IgD-negative memory B cell (primary cell): ENCODE measurements at regions not wholly inside any gene's neighbourhood (a gene's known extent, or its start where the extent isn't known, plus 50 kb on each side); places are given as distances from the start of the nearest gene placed in this dataset.

Experiments
- H3K27ac Mint-ChIP-seq, 3 donors: one replicate each; pipeline ENCODE4 v1.8.0; 2020 to 2022; ENCODE audit warnings: mild to moderate bottlenecking in 3 of 3, mixed read lengths in 3 of 3, moderate library complexity in 1 of 3
- H3K27me3 Mint-ChIP-seq: one replicate; pipeline ENCODE4 v1.8.0; 2021; ENCODE audit warnings: mixed read lengths
- H3K36me3 Mint-ChIP-seq: one replicate; pipeline ENCODE4 v1.8.0; 2020; ENCODE audit warnings: mild to moderate bottlenecking, mixed read lengths
- H3K4me1 Mint-ChIP-seq, 3 donors: one replicate each; pipeline ENCODE4 v1.8.0; 2020 to 2022; ENCODE audit warnings: mixed read lengths in 3 of 3, mild to moderate bottlenecking in 1 of 3
- H3K4me3 Mint-ChIP-seq, 4 donors: one replicate each; pipeline ENCODE4 v1.8.0; 2020 to 2022; ENCODE audit warnings: mild to moderate bottlenecking in 4 of 4, mixed read lengths in 4 of 4, moderate library complexity in 3 of 4
- H3K9me3 Mint-ChIP-seq, 3 donors: one replicate each; pipeline ENCODE4 v1.8.0; 2020 to 2021; ENCODE audit warnings: mixed read lengths in 3 of 3, mild to moderate bottlenecking in 1 of 3

- no peaks in the 10 kb centered on the region for H3K4me1 Mint-ChIP-seq
- no peak overlapping the region for H3K27ac Mint-ChIP-seq
- H3K4me3 Mint-ChIP-seq, result no peak overlapping the region
- peaks cover 3% of the 10 kb centered on the region for H3K27me3 Mint-ChIP-seq
- peaks cover 2% of the 10 kb centered on the region for H3K36me3 Mint-ChIP-seq
- H3K9me3 Mint-ChIP-seq, result peaks cover 0 to 2% (median 0%) of the 10 kb centered on the region in 3 donors
Observed at GRCh38 chr9:91134608-91135007, 227.1 kb downstream of the AUH start.

GRCh38 chr9:91137391-91137790, 224.3 kb downstream of the AUH start:
- no peaks in the 10 kb centered on the region for H3K4me1 Mint-ChIP-seq
- H3K27me3 Mint-ChIP-seq, result no peaks in the 10 kb centered on the region
- H3K36me3 Mint-ChIP-seq, result peaks cover 2% of the 10 kb centered on the region
- H3K27ac Mint-ChIP-seq, result no peak overlapping the region
- peaks cover 0 to 3% (median 2%) of the 10 kb centered on the region in 3 donors for H3K9me3 Mint-ChIP-seq
- H3K4me3 Mint-ChIP-seq, result no peak overlapping the region

DNA sequence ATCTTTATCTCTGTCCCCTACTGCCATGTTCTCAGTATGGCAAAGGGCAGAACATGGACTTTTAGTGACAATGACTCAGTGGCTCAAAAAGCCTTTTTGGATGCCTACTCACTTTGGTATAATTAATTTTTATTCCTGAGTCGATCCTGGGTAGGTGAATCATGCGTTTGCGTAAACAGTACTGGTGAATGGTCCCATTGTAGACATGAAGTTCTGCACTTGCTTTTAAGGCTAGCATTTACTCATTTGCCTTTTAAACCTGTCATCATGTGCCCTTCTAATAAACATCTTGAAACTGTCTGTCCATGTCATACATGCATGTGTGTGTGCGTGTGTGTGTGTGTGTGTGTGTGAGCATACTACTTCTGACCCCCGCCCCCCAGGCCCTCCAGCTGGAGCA, 223.0 kb downstream of the AUH start:
- peaks cover 0 to 3% (median 2%) of the 10 kb centered on the region in 3 donors for H3K9me3 Mint-ChIP-seq
- H3K36me3 Mint-ChIP-seq, result peaks cover 2% of the 10 kb centered on the region
- H3K27ac Mint-ChIP-seq, result no peak overlapping the region
- no peaks in the 10 kb centered on the region for H3K4me1 Mint-ChIP-seq
- no peaks in the 10 kb centered on the region for H3K27me3 Mint-ChIP-seq
- no peak overlapping the region for H3K4me3 Mint-ChIP-seq

DNA sequence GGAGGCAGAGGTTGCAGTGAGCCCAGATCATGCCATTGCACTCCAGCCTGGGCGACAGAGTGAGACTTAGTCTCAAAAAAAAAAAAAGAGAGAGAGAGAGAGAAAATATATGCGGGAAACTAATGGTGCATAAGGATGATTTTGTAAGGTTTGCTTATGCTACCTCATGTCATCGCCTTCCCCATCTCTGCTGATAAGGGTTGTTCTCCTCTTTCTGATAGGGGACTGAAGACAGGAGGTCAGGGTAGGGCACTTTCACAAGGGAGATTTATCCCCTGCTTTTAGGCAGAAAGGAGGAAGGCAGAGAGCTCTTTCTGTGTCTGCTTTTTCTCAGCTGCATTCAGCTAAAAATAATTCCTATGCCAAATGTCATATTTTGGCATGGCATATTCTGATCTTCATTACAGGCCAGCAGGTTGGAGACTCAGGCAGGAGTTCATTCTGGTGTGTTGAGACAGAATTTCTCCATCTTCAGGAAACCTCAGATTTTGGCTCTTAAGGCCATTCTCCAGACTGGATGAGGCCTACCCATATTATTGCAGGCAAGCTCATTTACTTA, 220.2 kb downstream of the AUH start:
- H3K27me3 Mint-ChIP-seq, result no peaks in the 10 kb centered on the region
- peaks cover 0 to 4% (median 0%) of the 10 kb centered on the region in 3 donors for H3K4me1 Mint-ChIP-seq
- peaks cover 0 to 3% (median 2%) of the 10 kb centered on the region in 3 donors for H3K9me3 Mint-ChIP-seq
- no peaks in the 10 kb centered on the region for H3K36me3 Mint-ChIP-seq
- H3K27ac Mint-ChIP-seq, result peak overlapping the region in 1 of 3 donors; percentile 83
- H3K4me3 Mint-ChIP-seq, result no peak overlapping the region

DNA sequence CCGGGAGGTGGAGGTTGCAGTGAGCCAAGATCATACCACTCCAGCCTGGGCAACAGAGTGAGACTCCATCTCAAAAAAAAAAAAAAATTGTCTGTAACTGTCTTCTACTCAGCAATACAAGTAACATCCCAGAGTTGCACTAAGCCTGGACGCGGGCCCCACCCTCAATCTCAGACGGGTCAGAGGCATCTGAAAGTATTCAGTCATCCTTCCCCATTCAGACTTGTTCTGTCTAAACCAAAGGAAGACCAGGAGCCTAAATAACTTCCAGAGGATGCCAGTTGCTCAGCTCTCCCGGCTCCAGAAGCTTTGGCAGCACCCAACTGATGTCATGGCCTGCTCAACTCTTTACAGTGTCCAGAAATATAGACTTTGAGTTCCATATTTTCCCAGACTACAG, 218.6 kb downstream of the AUH start:
- H3K9me3 Mint-ChIP-seq, result peaks cover 0 to 3% (median 0%) of the 10 kb centered on the region in 3 donors
- H3K36me3 Mint-ChIP-seq, result no peaks in the 10 kb centered on the region
- no peak overlapping the region for H3K27ac Mint-ChIP-seq
- peaks cover 12 to 19% (median 14%) of the 10 kb centered on the region in 3 donors for H3K4me1 Mint-ChIP-seq
- H3K4me3 Mint-ChIP-seq, result no peak overlapping the region
- peaks cover 4% of the 10 kb centered on the region for H3K27me3 Mint-ChIP-seq

DNA sequence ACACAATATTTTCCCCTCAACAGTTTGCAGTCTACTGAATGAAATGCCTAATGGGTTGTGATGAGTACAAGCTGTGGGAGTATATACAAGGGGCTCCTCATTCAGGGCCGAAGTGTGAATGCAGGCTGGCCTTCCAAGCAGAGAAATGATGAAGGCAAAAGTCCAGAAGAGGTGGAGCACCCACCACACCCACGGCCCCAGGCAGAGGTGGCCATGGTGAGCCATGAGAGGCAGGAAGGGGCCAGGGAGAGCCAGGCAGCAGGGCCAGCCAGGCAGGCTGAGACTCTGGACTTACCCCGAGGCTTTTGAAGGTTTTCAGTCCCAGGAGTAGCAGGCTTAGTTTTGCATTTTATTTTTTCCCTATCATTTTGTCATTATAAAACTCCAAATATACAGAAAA, 218.1 kb downstream of the AUH start:
- H3K27ac Mint-ChIP-seq, result no peak overlapping the region

DNA sequence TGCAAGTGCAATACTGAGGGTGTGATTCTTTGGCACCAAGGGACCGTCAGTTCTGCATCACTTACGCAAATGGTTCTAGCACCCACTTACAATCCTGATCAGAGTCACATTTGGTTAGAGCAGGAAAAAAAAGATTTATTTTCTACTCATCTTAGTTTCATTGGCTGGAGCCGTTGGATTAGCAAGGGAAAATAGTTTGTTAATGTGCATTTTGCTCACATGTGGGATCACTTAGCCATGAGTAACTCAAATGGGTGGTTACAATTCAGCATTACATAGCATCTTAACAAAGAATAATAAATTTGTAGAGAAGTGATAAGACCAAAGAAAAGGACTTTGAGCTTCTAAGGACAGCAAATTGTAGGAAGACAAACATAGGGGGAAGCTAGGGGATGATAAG, 216.9 kb downstream of the AUH start:
- H3K36me3 Mint-ChIP-seq, result no peaks in the 10 kb centered on the region
- peaks cover 5% of the 10 kb centered on the region for H3K27me3 Mint-ChIP-seq
- peaks cover 0 to 3% (median 1%) of the 10 kb centered on the region in 3 donors for H3K9me3 Mint-ChIP-seq
- H3K4me3 Mint-ChIP-seq, result no peak overlapping the region
- no peak overlapping the region for H3K27ac Mint-ChIP-seq
- peaks cover 18 to 27% (median 26%) of the 10 kb centered on the region in 3 donors for H3K4me1 Mint-ChIP-seq

More for the DNA sequence above, 218.1 kb downstream of the AUH start:
- H3K27me3 Mint-ChIP-seq, result peaks cover 5% of the 10 kb centered on the region
- peaks cover 13 to 24% (median 19%) of the 10 kb centered on the region in 3 donors for H3K4me1 Mint-ChIP-seq
- H3K9me3 Mint-ChIP-seq, result peaks cover 0 to 3% (median 0%) of the 10 kb centered on the region in 3 donors
- H3K36me3 Mint-ChIP-seq, result no peaks in the 10 kb centered on the region
- H3K4me3 Mint-ChIP-seq, result no peak overlapping the region

GRCh38 chr9:91145496-91145895, 216.2 kb downstream of the AUH start:
- Mint-ChIP-seq H3K4me1 (peaks cover 18 to 33% (median 26%) of the 10 kb centered on the region in 3 donors), H3K36me3 (no peaks in the 10 kb centered on the region), H3K27me3 (peaks cover 5% of the 10 kb centered on the region), H3K27ac (no peak overlapping the region), H3K9me3 (peaks cover 0 to 3% (median 1%) of the 10 kb centered on the region in 3 donors), H3K4me3 (no peak overlapping the region)

- H3K27me3 Mint-ChIP-seq, result peaks cover 5% of the 10 kb centered on the region
- no peaks in the 10 kb centered on the region for H3K36me3 Mint-ChIP-seq
- no peak overlapping the region for H3K4me3 Mint-ChIP-seq
- H3K4me1 Mint-ChIP-seq, result peaks cover 23 to 42% (median 36%) of the 10 kb centered on the region in 3 donors
- H3K9me3 Mint-ChIP-seq, result peaks cover 0 to 1% (median 0%) of the 10 kb centered on the region in 3 donors
- H3K27ac Mint-ChIP-seq, result peak overlapping the region in 1 of 3 donors; percentile 63
Observed at GRCh38 chr9:91146391-91147019, 215.2 kb downstream of the AUH start.

GRCh38 chr9:91147079-91147708, 214.5 kb downstream of the AUH start:
- H3K9me3 Mint-ChIP-seq, result peaks cover 0 to 1% (median 0%) of the 10 kb centered on the region in 3 donors
- H3K27ac Mint-ChIP-seq, result peak overlapping the region in 2 of 3 donors; percentile 16 to 63
- H3K36me3 Mint-ChIP-seq, result no peaks in the 10 kb centered on the region
- peaks cover 5% of the 10 kb centered on the region for H3K27me3 Mint-ChIP-seq
- peaks cover 27 to 49% (median 38%) of the 10 kb centered on the region in 3 donors for H3K4me1 Mint-ChIP-seq
- H3K4me3 Mint-ChIP-seq, result peak overlapping the region in 2 of 4 donors; percentile 9 to 14

- Mint-ChIP-seq H3K9me3 (peaks cover 0 to 5% (median 1%) of the 10 kb centered on the region in 3 donors), H3K4me3 (peak overlapping the region in 1 of 4 donors; percentile 51), H3K36me3 (peaks cover 4% of the 10 kb centered on the region), H3K4me1 (peaks cover 32 to 52% (median 38%) of the 10 kb centered on the region in 3 donors), H3K27me3 (peaks cover 5% of the 10 kb centered on the region), H3K27ac (peak overlapping the region in 1 of 3 donors; percentile 16)
Observed at GRCh38 chr9:91148306-91148705, 213.4 kb downstream of the AUH start.

GRCh38 chr9:91150273-91150997, 211.3 kb downstream of the AUH start:
- Mint-ChIP-seq H3K4me1 (peaks cover 32 to 52% (median 38%) of the 10 kb centered on the region in 3 donors), H3K9me3 (peaks cover 0 to 5% (median 1%) of the 10 kb centered on the region in 3 donors), H3K4me3 (peak overlapping the region in 2 of 4 donors; percentile 2 to 37), H3K36me3 (peaks cover 7% of the 10 kb centered on the region), H3K27me3 (peaks cover 5% of the 10 kb centered on the region), H3K27ac (peak overlapping the region; percentile 23 to 71 (median 58))

- Mint-ChIP-seq H3K4me3 (peak overlapping the region in 3 of 4 donors; percentile 2 to 37 (median 11)), H3K9me3 (peaks cover 0 to 5% (median 1%) of the 10 kb centered on the region in 3 donors), H3K27ac (peak overlapping the region; percentile 23 to 71 (median 63)), H3K27me3 (peaks cover 5% of the 10 kb centered on the region), H3K4me1 (peaks cover 32 to 49% (median 38%) of the 10 kb centered on the region in 3 donors), H3K36me3 (peaks cover 7% of the 10 kb centered on the region)
Observed at GRCh38 chr9:91150998-91151717, 210.6 kb downstream of the AUH start.

GRCh38 chr9:91151718-91152095, 210.0 kb downstream of the AUH start:
- H3K27me3 Mint-ChIP-seq, result peaks cover 5% of the 10 kb centered on the region
- H3K9me3 Mint-ChIP-seq, result peaks cover 0 to 5% (median 1%) of the 10 kb centered on the region in 3 donors
- H3K36me3 Mint-ChIP-seq, result peaks cover 7% of the 10 kb centered on the region
- H3K27ac Mint-ChIP-seq, result peak overlapping the region in 1 of 3 donors; percentile 63
- peak overlapping the region in 2 of 4 donors; percentile 37 to 83 for H3K4me3 Mint-ChIP-seq
- peaks cover 32 to 46% (median 38%) of the 10 kb centered on the region in 3 donors for H3K4me1 Mint-ChIP-seq
